GM19328 (cell line): ENCODE measurements at regions not wholly inside any gene's neighbourhood (a gene's known extent, or its start where the extent isn't known, plus 50 kb on each side); places are given as distances from the start of the nearest gene placed in this dataset.

Source experiments
- ATAC-seq: cut with Tn5 transposase; IDR thresholded peaks from one replicate; pipeline ENCODE4 v1.9.1; 2021; ENCODE audit warnings: mild to moderate bottlenecking, moderate library complexity; ENCODE audit not compliant: unreplicated experiment

DNA sequence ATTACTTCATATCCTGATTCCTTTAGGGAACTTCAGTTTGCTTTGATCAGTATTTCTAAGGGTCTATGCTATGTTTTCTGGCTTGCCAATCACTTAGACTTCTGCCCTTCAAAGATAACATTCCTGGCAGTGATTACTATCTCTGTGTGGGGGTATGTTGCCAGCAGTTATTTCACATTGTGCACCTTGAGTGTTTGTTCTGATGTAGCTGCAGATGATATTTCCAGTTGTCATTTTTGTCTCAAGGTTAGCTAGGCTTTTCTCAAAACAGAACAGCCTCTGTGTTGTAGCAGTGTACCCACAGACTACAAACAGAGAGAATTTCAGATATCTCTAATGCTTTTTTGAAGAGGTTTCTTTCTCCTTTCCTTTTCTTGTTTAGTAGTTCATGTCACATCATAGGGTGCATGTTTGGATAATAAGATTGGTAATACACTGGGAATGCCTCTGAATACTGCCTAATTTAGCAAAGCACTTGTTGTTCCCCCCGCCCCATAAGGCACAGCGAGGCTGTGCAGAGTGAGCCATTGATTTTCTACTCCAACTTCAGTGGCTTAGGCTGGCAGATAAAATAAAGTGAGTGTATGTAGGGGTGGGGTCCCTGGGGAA, 134.7 kb upstream of the AGR3 start:
- no peak for ATAC-seq

DNA sequence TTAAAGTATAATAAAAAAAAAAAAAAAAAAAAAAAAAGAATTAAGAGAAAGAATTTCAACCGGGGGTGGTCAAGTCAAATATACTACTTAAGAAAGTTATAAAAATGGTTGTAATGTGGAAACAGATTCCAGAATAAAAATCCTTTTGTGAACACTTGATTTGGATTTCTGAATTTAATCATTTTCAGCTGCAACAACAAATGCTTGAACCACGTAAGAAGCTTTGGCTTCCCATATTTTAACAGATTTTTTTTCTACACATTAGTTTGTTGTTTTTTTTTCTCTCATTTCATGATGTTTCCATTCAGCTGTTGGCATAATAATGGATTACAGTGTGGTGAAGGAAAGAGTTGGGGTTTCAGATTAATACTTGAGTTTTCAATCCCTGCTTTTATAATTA, 137.3 kb upstream of the AGR3 start:
- ATAC-seq, result no peak

DNA sequence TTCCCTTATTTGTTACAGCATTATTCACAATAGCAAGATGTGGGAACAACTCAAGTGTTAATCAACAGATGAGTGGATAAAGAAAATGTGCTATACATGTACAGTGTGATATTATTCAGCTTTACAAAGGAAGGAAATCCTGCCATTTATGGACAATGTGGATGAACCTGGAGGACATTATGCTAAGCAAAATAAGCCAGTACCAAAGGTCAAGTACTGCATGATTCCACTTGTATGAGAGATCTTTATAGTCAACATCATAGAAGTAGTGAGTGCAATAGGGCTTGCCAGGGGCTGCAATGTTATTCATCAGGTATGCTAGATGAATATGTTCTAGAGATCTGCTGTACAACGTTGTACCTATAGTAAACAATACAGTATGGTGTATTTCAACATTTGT, 138.5 kb upstream of the AGR3 start:
- no peak for ATAC-seq

DNA sequence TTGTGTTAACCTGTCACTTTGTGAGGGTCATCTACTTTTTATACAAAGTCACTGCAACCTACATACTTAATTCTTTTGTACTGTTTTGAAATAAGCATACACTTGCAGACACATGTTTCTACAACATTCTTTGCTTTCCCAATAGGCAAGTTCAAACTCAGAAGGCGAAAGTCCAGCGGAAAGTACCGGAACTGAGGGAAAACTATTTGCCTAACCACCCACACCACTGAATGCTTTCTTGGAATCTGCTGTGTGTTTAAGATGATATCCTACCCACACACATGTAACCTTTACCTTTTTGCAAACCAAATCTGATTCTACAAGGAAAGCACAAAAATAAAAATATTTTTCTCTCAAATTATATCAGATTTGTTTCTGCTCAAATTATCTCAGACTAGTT, 139.4 kb upstream of the AGR3 start:
- no peak for ATAC-seq

DNA sequence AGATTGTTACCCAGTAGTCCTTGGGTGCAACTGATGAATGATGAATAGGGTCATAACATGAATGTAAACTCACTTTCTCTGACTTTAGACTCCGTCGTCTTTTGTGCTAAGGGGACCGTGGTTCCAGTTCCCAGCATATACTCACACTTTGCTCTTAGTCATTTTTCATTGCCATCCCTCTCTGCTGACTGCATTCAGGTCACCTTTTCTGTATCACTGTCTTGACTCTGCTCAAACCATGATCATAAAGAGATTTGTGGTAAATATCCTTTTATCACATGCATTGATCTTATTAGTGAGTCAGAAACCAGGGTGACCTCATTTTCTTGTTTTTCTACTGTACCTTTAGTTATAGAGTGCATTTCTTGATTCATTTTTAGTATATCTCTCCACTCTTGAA, 141.1 kb upstream of the AGR3 start:
- ATAC-seq, result no peak

DNA sequence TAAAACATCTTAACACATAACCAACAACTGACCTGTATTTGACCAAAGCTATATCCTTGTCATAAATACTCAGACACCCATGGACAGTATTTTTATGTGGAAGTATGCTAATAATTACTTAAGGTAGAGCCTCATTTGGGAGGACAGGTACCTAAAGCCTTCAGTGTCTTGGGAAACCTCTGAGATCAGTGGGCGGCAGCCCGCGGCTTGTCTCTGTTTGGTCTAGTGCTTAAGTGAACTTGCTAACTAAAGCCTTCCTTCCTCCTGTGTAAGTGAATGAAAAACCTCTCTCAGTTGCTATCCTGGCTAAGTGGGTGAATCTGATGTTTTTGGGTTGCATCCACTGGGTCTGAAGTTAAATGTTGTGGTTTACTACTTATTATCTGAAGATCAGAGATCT, 144.5 kb upstream of the AGR3 start:
- ATAC-seq, result no peak

DNA sequence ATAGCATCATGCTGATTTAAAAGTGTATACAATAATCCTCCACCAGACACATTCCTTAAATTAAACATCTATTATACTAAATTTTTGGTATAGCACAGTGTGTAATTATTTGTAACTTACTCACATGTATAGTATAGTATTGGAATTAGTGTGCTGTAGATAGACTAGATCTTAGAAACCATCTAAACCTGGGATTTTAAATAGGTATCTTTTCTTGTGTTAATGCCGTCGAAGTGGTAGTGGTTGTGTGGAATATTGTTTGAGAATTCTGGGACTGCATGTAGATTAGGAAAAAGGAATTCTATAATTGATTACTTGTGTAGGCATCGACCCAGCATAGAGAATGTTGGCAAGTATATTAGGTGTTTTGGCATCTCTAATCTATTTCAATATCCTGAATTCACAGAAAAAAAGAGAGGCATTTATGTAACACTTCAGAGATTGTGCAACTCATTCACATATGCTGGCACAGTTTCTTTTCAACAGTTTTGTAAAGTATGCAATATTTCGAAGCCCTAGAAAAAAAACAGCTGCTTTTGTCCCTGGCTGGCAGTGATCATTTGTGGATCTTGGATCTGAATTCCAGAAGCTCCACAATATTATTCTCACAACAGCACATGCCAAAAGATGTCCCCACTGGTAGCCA, 145.5 kb upstream of the AGR3 start:
- ATAC-seq, result no peak

DNA sequence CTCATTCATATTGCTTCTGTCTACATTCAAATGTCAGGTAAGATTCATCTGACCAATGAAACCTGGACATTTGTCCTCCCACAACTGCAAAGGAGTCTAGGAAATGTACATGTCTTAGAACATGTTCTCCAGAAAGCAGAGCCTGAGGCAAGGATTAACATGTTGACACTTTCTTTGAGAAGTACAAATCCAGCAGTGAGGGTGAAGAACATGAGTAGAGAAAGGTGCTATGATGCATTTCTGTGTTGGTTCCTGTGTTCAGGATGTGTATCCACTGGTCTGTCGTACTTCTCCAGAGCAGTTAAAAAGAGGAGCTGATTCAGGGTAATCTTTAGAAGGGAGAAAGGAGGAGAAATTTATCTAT, 146.0 kb upstream of the AGR3 start:
- ATAC-seq, result no peak

DNA sequence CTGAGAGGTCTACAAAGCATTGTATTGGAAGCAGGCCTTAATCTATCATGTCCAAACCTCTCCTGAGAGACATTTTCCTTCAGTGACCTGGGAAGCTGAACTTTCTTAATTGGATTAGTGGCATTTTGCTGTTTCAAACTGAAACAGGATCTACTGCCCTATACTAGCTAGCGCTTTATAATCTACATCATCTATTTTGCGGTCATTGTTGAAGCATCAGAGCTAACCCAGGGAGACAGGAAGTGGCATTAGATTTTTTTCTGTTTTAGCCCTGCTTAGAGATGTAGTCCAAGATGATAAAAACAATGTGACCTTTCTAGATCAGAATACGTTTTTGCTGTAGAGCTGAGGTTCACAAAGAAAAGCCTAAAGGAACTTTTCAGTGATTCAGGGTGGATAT, 147.4 kb upstream of the AGR3 start:
- no peak for ATAC-seq

DNA sequence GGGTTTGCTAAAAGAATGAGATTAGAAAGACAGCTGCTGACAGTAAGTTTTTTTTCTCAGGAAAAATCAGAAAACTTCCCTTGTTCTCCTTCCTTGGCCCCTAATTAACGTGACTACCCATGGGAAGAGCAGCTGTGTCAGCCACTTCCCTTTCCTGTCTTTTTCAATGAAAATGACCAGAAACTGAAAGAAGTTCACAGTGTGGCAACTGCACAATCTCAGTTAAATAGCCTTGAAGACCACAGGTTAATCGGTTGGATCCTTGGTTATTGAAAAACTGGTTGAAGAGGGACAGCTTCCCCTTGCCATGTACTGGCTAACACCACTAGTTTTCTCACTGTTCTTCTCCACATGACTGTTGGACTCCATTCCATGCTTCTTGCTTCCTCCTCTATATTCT, 148.8 kb upstream of the AGR3 start:
- ATAC-seq, result no peak

DNA sequence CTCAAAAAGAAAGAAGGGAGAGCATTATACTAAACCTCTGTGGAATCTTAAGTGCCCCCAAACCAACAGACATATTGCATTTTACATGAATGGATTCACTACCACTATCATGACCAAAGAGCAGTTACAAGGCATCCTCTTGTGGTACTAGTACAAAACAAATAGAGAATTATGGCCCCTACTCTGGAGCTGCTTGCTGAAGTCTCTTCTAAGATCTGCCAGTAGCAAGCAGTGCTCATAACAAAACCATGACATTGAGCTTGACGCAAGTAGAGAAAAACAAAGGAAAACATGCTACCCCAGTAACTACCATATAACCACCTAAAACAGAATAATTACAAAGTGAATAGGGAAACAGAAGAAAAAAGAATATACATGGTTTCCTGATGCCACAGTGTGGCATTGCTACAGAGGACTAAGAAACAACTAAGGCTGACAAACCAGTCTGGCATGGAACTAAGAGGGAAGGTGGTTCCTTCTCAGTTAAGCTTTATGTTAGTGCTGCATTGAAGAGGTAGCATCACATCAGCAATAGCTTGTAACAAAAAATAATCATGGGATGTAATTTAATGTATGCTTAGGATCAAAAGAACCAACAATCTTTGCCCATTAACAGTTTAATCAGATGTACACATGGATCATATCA, 150.2 kb upstream of the AGR3 start:
- no peak for ATAC-seq

DNA sequence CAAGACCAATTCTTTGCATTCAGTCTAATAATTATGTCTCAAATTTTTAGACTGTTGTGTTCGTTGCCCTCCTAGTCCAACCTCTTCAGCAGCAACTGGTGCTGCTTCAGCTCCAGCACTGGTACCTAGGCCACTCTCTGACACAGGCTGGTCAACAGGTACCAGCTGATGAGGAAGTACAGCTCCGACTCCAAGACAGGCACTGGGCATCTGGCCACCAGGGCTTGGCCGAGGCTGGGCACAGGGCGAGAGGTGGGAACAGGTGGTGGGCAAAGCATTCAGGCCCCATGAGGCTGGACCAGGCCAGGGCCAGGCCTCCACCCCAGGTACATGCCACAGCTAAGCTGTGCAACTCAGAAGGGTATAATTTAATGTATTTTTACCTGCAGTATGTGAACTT, 151.5 kb upstream of the AGR3 start:
- ATAC-seq, result no peak

DNA sequence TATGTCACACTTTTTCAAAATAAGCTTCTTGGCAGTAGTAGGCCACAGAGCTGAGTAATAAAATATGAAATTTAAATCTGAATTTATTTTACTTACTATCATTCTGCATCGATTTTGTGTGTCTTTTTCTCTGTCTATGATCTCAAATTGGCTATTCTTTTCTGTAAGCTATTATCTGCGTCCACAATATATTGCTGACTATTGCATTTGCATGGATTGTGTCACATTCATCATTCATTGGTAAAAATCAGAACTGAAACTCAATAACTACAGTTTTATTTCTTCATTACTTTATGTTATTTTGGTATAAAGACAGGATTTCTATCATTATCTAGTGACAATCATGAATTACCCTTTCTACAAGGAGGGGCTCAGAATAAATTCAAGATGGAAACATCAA, 154.8 kb upstream of the AGR3 start:
- no peak for ATAC-seq

DNA sequence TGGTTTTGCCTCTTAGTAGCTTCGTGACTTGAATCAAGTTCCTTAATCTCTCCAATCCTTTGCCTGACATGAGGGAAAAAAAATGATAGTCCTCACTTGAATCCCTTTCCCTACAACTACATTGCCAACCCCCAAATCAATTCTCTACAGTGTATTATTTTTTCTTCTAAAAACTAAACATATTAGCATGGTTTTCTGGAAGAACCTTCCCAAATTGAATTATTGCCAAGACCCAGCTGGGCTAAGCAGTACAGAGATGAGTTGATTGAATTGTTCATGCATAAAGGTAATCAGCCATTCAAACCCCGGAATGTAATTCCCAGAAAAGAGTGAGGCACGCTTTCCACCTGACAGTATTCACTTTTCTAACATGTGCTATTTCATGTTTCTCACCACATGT, 155.6 kb upstream of the AGR3 start:
- ATAC-seq, result no peak

DNA sequence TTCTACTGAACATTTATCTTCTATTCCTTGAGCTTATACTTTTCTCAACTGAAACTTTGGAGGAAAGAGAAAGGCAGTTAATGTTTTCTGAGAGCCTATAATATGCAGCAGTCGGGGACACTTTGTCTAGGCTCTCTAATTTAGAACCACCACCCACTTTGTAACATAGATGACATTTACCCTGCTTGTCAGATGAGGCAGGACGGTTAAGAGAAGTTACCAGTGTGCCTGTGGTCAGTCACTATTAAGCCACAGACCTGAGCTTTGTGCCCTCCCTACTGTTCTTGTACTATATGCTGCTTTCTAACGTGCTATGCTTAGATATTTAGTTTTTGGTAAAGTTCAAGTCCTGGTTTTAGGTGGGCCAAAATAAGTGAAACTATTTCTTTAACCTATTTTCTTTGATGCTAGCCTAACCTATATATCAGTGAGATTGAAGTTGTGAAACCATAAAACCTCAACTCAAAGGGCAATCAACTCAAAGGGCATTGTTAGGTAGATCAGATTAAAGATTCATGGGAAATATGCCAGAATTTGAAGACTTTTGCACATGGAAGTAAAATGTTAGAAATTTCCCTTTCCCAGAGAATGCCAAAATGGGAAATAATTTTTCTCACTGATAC, 156.5 kb upstream of the AGR3 start:
- no peak for ATAC-seq

DNA sequence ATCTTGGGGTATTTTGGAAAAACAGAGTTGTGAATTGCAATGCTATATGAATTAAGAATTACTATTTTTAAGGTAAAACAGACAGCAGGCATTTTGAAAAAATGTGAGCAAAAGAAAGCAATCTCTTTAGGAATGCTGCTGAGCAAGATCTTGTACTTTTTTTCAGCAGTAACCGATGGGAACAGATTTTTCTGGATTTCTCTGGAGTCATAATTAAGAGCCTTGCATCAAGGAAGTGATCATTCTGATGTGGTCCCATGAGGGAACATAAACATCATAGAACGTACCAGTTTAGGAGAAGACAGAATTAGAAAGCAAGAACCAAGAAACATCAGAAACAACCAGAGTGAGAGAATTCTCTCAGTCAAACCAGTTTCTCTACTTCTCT, 157.0 kb upstream of the AGR3 start:
- ATAC-seq, result no peak

DNA sequence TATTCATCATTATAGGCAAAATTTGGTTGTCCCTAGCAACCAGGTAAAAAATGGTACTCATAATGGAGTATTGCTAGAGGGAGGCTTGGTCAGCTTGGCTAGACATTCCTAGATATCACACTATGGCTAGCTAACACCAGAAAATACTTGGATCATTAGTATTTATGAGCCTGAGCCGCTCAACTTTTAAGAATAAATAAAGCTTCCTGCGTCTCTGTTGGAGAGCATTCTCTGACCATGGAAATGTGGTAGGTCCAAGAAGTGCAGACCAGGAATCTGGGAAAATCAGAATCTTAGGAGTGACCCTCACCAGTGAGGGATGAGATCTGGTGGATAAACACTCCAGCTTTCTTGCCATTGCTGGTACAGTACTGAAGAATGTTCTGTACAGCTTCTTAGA, 157.6 kb upstream of the AGR3 start:
- no peak for ATAC-seq

DNA sequence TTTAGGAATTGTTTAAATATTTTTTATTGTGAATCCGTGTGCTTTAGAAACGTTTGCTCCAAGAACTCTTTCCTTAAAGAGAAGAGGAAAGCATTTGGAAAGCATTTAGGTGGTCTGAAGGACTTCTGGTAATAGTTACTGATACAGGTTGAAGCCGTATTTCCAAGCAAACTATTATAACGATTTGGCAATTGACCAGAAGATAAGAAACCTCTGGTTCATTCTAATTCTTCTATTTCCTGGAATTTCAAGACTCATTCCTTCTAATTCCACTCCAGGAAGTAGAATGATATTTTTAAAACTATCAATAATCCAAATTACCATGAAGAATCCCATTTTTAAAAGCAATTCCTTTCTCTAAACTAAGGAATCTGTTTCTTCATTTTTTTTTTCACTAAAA, 158.9 kb upstream of the AGR3 start:
- no peak for ATAC-seq

DNA sequence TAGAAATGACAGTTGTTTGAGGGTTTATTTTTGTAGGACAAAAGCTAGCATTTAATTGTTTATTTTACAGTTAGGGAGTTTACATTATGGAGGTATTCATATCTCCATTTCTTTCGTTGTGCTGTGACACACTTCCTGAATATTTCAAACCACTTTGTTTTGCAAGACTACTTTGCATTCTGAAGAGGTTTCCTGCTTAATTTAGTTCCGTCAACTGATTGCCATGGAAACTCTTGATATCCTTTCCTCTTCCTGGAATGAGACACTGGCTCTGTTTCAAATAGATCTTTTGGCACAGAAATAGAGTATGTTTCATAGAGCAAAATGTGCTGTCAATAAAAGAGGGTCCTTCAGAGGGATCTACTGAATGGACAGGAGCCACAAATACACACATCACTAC, 159.5 kb upstream of the AGR3 start:
- no peak for ATAC-seq

DNA sequence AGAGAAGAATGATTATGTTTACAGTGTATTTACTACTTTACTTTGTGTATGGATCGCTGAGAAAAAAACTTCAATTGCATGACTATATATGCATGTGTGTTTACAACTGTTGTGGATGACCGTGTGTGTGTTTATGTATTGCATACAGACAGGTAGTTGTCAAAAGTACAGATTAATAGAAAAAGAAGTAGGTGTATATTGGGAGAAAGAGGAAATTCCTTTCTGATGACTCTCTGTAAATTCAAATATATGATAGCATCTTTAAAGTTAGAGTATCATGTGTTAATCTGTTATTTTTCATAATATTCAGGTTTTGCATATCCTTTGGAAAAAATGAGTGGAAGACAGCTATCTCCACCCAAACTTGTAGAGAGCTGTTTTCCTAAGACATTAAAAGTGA, 160.4 kb upstream of the AGR3 start:
- ATAC-seq, result no peak

DNA sequence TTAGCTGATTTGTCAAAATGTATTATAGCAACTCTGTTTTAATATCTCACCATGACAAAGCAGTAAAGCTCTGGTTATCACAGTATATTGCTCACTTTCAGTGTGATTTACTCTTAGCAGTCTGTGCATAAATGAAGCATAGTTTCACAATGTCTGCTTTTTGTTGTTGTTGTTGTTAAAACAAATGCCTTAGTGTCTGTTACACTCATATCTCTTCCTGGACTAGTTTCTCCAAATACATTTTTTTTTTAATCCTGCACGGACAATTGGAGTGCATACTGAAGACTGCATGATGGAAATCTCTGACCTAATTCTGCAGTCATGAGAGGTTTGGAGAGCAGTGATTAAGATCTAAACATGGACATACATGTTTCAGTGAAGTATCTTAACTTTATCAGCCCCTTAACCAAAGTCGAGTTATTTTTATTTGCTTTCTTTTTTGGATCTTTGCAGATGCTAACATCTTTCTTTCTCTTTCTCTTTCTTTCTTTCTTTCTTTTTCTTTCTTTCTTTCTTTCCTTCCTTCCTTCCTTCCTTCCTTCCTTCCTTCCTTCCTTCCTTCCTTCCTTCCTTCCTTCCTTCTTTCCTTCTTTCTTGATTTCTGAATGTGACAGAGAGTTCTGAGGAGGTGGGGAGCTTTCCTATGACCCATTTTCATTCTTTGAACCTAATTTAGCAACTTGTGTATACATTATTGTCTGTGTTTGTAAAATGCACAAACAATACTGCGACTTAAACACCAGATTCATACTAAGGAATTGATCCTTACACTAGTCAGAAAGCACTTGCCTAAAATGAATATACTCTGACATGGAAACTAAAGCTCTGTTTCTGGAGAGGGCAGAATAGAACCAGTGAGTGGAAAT, 161.5 kb upstream of the AGR3 start:
- no peak for ATAC-seq
